GM12878 (cell line): ENCODE measurements at regions not wholly inside any gene's neighbourhood (a gene's known extent, or its start where the extent isn't known, plus 50 kb on each side); places are given as distances from the start of the nearest gene placed in this dataset.

Experiments used
- CHD2 ChIP-seq: IDR thresholded peaks from 2 replicates; pipeline ENCODE4 v1.6.1; 2011; ENCODE audit warnings: low read depth, low read length, improper control_type of control experiment, borderline replicate concordance
- IRF4 ChIP-seq: IDR thresholded peaks from 2 replicates; pipeline ENCODE4 v1.6.1; 2011; ENCODE audit warnings: low read depth, low read length
- JUND ChIP-seq: IDR thresholded peaks from 2 replicates; pipeline ENCODE4 v1.6.1; 2012; ENCODE audit warnings: low read depth, mild to moderate bottlenecking, low read length, improper control_type of control experiment, moderate library complexity
- MXI1 ChIP-seq: fragments of 150-350 bp; IDR thresholded peaks from 2 replicates; pipeline ENCODE4 v1.6.1; 2011; ENCODE audit warnings: low read depth, mild to moderate bottlenecking, inconsistent platforms, low read length, improper control_type of control experiment
- RAD21 ChIP-seq: IDR thresholded peaks from 2 replicates; pipeline ENCODE4 v1.6.1; 2011; ENCODE audit warnings: mild to moderate bottlenecking, low read depth, low read length, moderate library complexity; ENCODE audit not compliant: insufficient read depth
- ZZZ3 ChIP-seq: IDR thresholded peaks from 2 replicates; pipeline ENCODE4 v1.6.1; 2011; ENCODE audit warnings: low read depth; ENCODE audit not compliant: control insufficient read depth, insufficient read length
- TF ChIP-seq, protein P1 (sequence below), 3 experiments: IDR thresholded peaks in 2 of 3; conservative IDR thresholded peaks in 1 of 3; 2 replicates each; pipeline ENCODE4 v1.5.1; 2011; ENCODE audit warnings: low read depth in 3 of 3, low read length in 3 of 3, mild to moderate bottlenecking in 3 of 3, control low read depth in 2 of 3, moderate library complexity in 2 of 3, inconsistent platforms in 1 of 3, mixed read lengths in 1 of 3; ENCODE audit not compliant: control insufficient read depth in 2 of 3, insufficient read depth in 1 of 3; ENCODE audit errors: extremely low read depth in 1 of 3

DNA sequence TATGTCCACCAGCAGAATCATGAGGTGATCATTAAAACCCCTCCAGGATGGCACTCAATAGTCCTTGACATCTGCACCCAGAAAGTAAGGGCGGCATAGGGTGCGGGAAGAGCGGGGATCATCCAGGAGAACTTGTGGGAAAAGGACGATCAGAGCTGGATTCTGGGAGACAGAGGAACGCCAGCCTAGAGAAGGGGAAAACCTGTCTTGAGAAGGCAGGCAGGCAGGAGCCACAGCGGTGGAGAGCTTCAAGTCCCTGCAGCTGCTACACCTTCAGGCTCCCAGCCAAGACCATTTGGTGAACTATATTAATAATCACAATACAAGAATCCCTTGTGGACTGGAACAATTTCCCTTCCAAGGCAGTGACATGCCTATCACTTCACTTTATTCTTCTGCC, 134.3 kb downstream of the BUD13 start:
- TF ChIP-seq, protein P1, sequence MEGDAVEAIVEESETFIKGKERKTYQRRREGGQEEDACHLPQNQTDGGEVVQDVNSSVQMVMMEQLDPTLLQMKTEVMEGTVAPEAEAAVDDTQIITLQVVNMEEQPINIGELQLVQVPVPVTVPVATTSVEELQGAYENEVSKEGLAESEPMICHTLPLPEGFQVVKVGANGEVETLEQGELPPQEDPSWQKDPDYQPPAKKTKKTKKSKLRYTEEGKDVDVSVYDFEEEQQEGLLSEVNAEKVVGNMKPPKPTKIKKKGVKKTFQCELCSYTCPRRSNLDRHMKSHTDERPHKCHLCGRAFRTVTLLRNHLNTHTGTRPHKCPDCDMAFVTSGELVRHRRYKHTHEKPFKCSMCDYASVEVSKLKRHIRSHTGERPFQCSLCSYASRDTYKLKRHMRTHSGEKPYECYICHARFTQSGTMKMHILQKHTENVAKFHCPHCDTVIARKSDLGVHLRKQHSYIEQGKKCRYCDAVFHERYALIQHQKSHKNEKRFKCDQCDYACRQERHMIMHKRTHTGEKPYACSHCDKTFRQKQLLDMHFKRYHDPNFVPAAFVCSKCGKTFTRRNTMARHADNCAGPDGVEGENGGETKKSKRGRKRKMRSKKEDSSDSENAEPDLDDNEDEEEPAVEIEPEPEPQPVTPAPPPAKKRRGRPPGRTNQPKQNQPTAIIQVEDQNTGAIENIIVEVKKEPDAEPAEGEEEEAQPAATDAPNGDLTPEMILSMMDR (IDR thresholded peaks at IDR 0.05 in 2 of 3, conservative IDR thresholded peaks at IDR 0.05 in 1 of 3; ENCODE audit: control insufficient read depth in 2 of 3, extremely low read depth in 1 of 3, insufficient read depth in 1 of 3, low read depth in 3 of 3, low read length in 3 of 3), result no peak
- TF ChIP-seq IRF4 (no peak), CHD2 (no peak), RAD21 (no peak), MXI1 (no peak), JUND (no peak), ZZZ3 (no peak)
